Gastroesophageal sphincter (tissue), 4 donors: ENCODE measurements at regions not wholly inside any gene's neighbourhood (a gene's known extent, or its start where the extent isn't known, plus 50 kb on each side); places are given as distances from the start of the nearest gene placed in this dataset.

ENCODE experiments used
- ATAC-seq: fragments of 150-250 bp; one replicate; pipeline ENCODE4 v1.9.1; 2016; ENCODE audit warnings: mild to moderate bottlenecking, moderate library complexity
- H3K27ac ChIP-seq, 4 donors: fragments of 200-600 bp; sonication (generic) in 3 of 4; 1 replicate in 3 of 4; 2 replicates in 1 of 4; pipeline ENCODE4 v1.5.1; 2016 to 2019
- H3K27me3 ChIP-seq: fragments of 200-600 bp; sonication (generic); one replicate; pipeline ENCODE4 v1.5.1; 2019
- H3K36me3 ChIP-seq, 2 donors: fragments of 200-600 bp; sonication (generic); one replicate each; pipeline ENCODE4 v1.5.1; 2019; ENCODE audit warnings: control low read depth in 1 of 2
- H3K4me1 ChIP-seq, 3 donors: fragments of 200-600 bp; sonication (generic); 1 replicate in 2 of 3; 2 replicates in 1 of 3; pipeline ENCODE4 v1.5.1; 2016 to 2019; ENCODE audit warnings: control low read depth in 2 of 3
- H3K4me3 ChIP-seq, 2 donors: fragments of 200-600 bp; sonication (generic); one replicate each; pipeline ENCODE4 v1.5.1; 2019; ENCODE audit warnings: mild to moderate bottlenecking in 1 of 2, moderate library complexity in 1 of 2
- H3K9me3 ChIP-seq, 3 donors: fragments of 200-600 bp; sonication (generic); one replicate each; pipeline ENCODE4 v1.5.1; 2017 to 2019; ENCODE audit warnings: control low read depth in 2 of 3
- CTCF ChIP-seq, 4 experiments: fragments of 200-600 bp in 2 of 4; fragments of 450-650 bp in 2 of 4; sonication (generic) in 1 of 4; IDR thresholded peaks; one replicate each; pipeline ENCODE4 v1.5.1; 2017 to 2019; ENCODE audit warnings: antibody characterized with exemption in 4 of 4, mild to moderate bottlenecking in 2 of 4, moderate library complexity in 2 of 4
- EP300 ChIP-seq: sonication (generic); formaldehyde crosslinking; IDR thresholded peaks from one replicate; pipeline ENCODE4 v1.6.1; 2017; ENCODE audit warnings: antibody characterized with exemption, mild to moderate bottlenecking
- POLR2A ChIP-seq, 2 donors: fragments of 450-650 bp; IDR thresholded peaks; one replicate each; pipeline ENCODE4 v1.6.1; 2017; ENCODE audit warnings: antibody characterized with exemption in 2 of 2, mild to moderate bottlenecking in 2 of 2, moderate library complexity in 1 of 2
- POLR2AphosphoS5 ChIP-seq: sonication (generic); formaldehyde crosslinking; IDR thresholded peaks from one replicate; pipeline ENCODE4 v1.6.1; 2017; ENCODE audit warnings: antibody characterized with exemption
- WGBS, 2 donors: methylation state at CpG; one replicate each; pipeline ENCODE4 v1.1.5; 2018; ENCODE audit warnings: low coverage in 1 of 2; 5-methylcytosine and 5-hydroxymethylcytosine counted together

GRCh38 chr7:115117748-115118147 is 195.9 kb downstream of the MDFIC start:
- no peak for ATAC-seq
- Histone ChIP-seq H3K27ac (no peak overlapping the region), H3K4me1 (no peaks in the 10 kb centered on the region), H3K36me3 (no peaks in the 10 kb centered on the region), H3K27me3 (no peaks in the 10 kb centered on the region), H3K4me3 (no peak overlapping the region), H3K9me3 (no peaks in the 10 kb centered on the region)
- WGBS, 2 donors, result 85% methylated on average over 2 of the region's 2 CpGs; no CpG with 5 or more reads in 1 of the 2 donors
- TF ChIP-seq POLR2AphosphoS5, result no peak
- TF ChIP-seq POLR2A (IDR thresholded peaks at IDR 0.05), result no peak
- no peak for TF ChIP-seq EP300
- TF ChIP-seq CTCF (IDR thresholded peaks at IDR 0.05), result no peak

- H3K36me3 ChIP-seq, result no peaks in the 10 kb centered on the region
- no peaks in the 10 kb centered on the region for H3K4me1 ChIP-seq
- TF ChIP-seq POLR2AphosphoS5, result no peak
- no peak for TF ChIP-seq POLR2A (IDR thresholded peaks at IDR 0.05)
- no peak for TF ChIP-seq CTCF (IDR thresholded peaks at IDR 0.05)
- TF ChIP-seq EP300, result no peak
- H3K4me3 ChIP-seq, result no peak overlapping the region
- no peaks in the 10 kb centered on the region for H3K9me3 ChIP-seq
- ATAC-seq, result no peak
- no peaks in the 10 kb centered on the region for H3K27me3 ChIP-seq
- WGBS, 2 donors, result 94 to 96% methylated on average over 5 of the region's 5 CpGs
- H3K27ac ChIP-seq, result no peak overlapping the region
Observed at GRCh38 chr7:115116773-115117715, 195.2 kb downstream of the MDFIC start.

GRCh38 chr7:115113776-115114175 is 191.9 kb downstream of the MDFIC start:
- Histone ChIP-seq H3K36me3 (no peaks in the 10 kb centered on the region), H3K27me3 (no peaks in the 10 kb centered on the region), H3K27ac (no peak overlapping the region), H3K4me3 (no peak overlapping the region), H3K4me1 (peaks cover 0 to 7% (median 0%) of the 10 kb centered on the region in 3 donors), H3K9me3 (no peaks in the 10 kb centered on the region)
- no peak for ATAC-seq
- WGBS, 2 donors, result 68 to 78% methylated on average over 3 of the region's 3 CpGs
- TF ChIP-seq POLR2AphosphoS5 (no peak), POLR2A (IDR thresholded peaks at IDR 0.05) (no peak), CTCF (IDR thresholded peaks at IDR 0.05) (no peak), EP300 (no peak)

GRCh38 chr7:115113131-115113530 is 191.2 kb downstream of the MDFIC start:
- Histone ChIP-seq H3K9me3 (no peaks in the 10 kb centered on the region), H3K4me3 (no peak overlapping the region), H3K4me1 (peaks cover 0 to 7% (median 0%) of the 10 kb centered on the region in 3 donors), H3K27ac (no peak overlapping the region), H3K36me3 (no peaks in the 10 kb centered on the region), H3K27me3 (no peaks in the 10 kb centered on the region)
- WGBS, 2 donors, result 95 to 100% methylated on average over 3 of the region's 3 CpGs
- no peak for ATAC-seq
- TF ChIP-seq POLR2A (IDR thresholded peaks at IDR 0.05) (no peak), EP300 (no peak), POLR2AphosphoS5 (no peak), CTCF (IDR thresholded peaks at IDR 0.05) (no peak)

GRCh38 chr7:115110523-115110922 is 188.6 kb downstream of the MDFIC start:
- no peaks in the 10 kb centered on the region for H3K36me3 ChIP-seq
- H3K27me3 ChIP-seq, result no peaks in the 10 kb centered on the region
- TF ChIP-seq POLR2AphosphoS5, result no peak
- TF ChIP-seq EP300, result no peak
- TF ChIP-seq POLR2A (IDR thresholded peaks at IDR 0.05), result no peak
- no peak for TF ChIP-seq CTCF (IDR thresholded peaks at IDR 0.05)
- H3K9me3 ChIP-seq, result no peaks in the 10 kb centered on the region
- ATAC-seq, result no peak
- WGBS, 2 donors, result 29 to 63% methylated on average over 1 of the region's 1 CpG
- no peak overlapping the region for H3K27ac ChIP-seq
- H3K4me3 ChIP-seq, result no peak overlapping the region
- H3K4me1 ChIP-seq, result peaks cover 0 to 7% (median 0%) of the 10 kb centered on the region in 3 donors
